Heart right ventricle (tissue), 16 donors: ENCODE measurements at regions not wholly inside any gene's neighbourhood (a gene's known extent, or its start where the extent isn't known, plus 50 kb on each side); places are given as distances from the start of the nearest gene placed in this dataset.
"Not testable (repeated sequence)": the region's sequence is repeated elsewhere in the genome, so short reads cannot be mapped to it uniquely, and the experiment has no call there.

Source experiments
- ATAC-seq, 8 donors: fragments of 200-7000 bp; cut with Tn5 transposase; one replicate each; pipeline ENCODE4 v1.9.1; 2020; ENCODE audit warnings: mild to moderate bottlenecking in 8 of 8, moderate library complexity in 8 of 8, moderate number of reproducible peaks in 1 of 8
- DNase-seq, 2 donors: peaks; one replicate each; pipeline ENCODE4 v3.0.0-alpha.2; 2020
- H3K27ac ChIP-seq, 10 donors: fragments of 200-600 bp; sonication (generic) in 2 of 10; one replicate each; pipeline versions ENCODE4 v1.5.0 to v1.8.0; 2020 to 2022; ENCODE audit warnings: mild to moderate bottlenecking in 3 of 10
- H3K27me3 ChIP-seq, 7 donors: fragments of 200-600 bp; one replicate each; pipeline ENCODE4 v1.8.0; 2021 to 2022; ENCODE audit warnings: mild to moderate bottlenecking in 2 of 7
- H3K36me3 ChIP-seq, 9 donors: fragments of 200-600 bp; sonication (generic) in 1 of 9; one replicate each; pipeline versions ENCODE4 v1.5.0 to v1.8.0; 2020 to 2022; ENCODE audit warnings: mild to moderate bottlenecking in 2 of 9
- H3K4me1 ChIP-seq, 9 donors: fragments of 200-600 bp; sonication (generic) in 1 of 9; one replicate each; pipeline versions ENCODE4 v1.5.0 to v1.8.0; 2020 to 2022; ENCODE audit warnings: mild to moderate bottlenecking in 4 of 9
- H3K4me3 ChIP-seq, 10 donors: fragments of 200-600 bp; sonication (generic) in 2 of 10; one replicate each; pipeline versions ENCODE4 v1.5.0 to v1.8.0; 2020 to 2022; ENCODE audit warnings: mild to moderate bottlenecking in 7 of 10, moderate library complexity in 2 of 10
- H3K9me3 ChIP-seq, 11 donors: fragments of 200-600 bp in 10 of 11; sonication (generic) in 2 of 11; one replicate each; pipeline versions ENCODE4 v1.5.0 to v1.8.0; 2013 to 2022; ENCODE audit warnings: mild to moderate bottlenecking in 2 of 11, control low read depth in 1 of 11, moderate library complexity in 1 of 11
- CTCF ChIP-seq, 9 donors: fragments of 200-600 bp; sonication (generic) in 2 of 9; IDR thresholded peaks; one replicate each; pipeline versions ENCODE4 v1.5.0 to v1.8.0; 2021 to 2022; ENCODE audit warnings: antibody characterized with exemption in 9 of 9, mild to moderate bottlenecking in 5 of 9, moderate library complexity in 1 of 9
- WGBS, 2 donors: extraction: QIAGEN DNeasy Blood & Tissue Kit; methylation state at CpG; one replicate each; pipeline ENCODE4 v1.1.7; 2013; ENCODE audit warnings: inconsistent platforms in 1 of 2; 5-methylcytosine and 5-hydroxymethylcytosine counted together
- intact Hi-C, 10 donors: fragments of 100-400 bp; cut with DNase I; formaldehyde crosslinking; loops; one replicate each; pipeline versions ENCODE4 v1.11.1 to v1.14.2; 2022
- donor health status: Arrhythmogenic right ventricular cardiomyopathy.
- donor health status: ischemic (EF 13 %, LVEDD 7.1; RV severe dilation, severe dysfunction).
- donor health status: healthy with polysubstance abuse.
- donor health status: DM: no; HTN: yes; CAD: no.
- donor health status: DM: no; HTN: no; CAD: no.
- donor health status: ischemic (EF 25% LVEDD 6.9; RV normal size, moderate dysfunction).
- donor health status: ischemic (EF 25% LVEDD 5.7; RV mildly dilated, moderate dysfunction).
- donor health status: healthy.
- donor health status: DM: yes; HTN: yes; CAD: no.
- donor health status: Ischemic cardiomyopathy.
- donor health status: ischemic (EF 35%, LVEDD 5.7; RV mildly dilated, moderate dysfunction).
- donor health status: nonischemic (EF 11% LVEDD 7.7; RV severe dilation, severe dysfunction).
- donor health status: DM: yes; HTN: yes; CAD: no.
- donor health status: PGD.
- donor health status: ischemic (EF 29% LVEDD 5.4; RV normal size, mild dysfunction).
- donor health status: nonischemic (EF 23%, LVEDD 6.1; RV moderate dilation, normal function).

- DNase-seq (no peak), ATAC-seq (no peak)
- no peak for TF ChIP-seq CTCF (IDR thresholded peaks at IDR 0.05)
- Histone ChIP-seq H3K36me3 (no peaks in the 10 kb centered on the region), H3K27me3 (no peaks in the 10 kb centered on the region), H3K4me1 (no peaks in the 10 kb centered on the region), H3K9me3 (peaks cover 0 to 7% (median 0%) of the 10 kb centered on the region in 11 donors), H3K27ac (no peak overlapping the region), H3K4me3 (no peak overlapping the region)
- intact Hi-C loops = no loop called here
- 34 to 44% methylated on average over 2 of the region's 2 CpGs for WGBS, 2 donors
These were observed 675.6 kb downstream of the BRINP1 start for GRCh38 chr9:118693645-118694044.

DNA sequence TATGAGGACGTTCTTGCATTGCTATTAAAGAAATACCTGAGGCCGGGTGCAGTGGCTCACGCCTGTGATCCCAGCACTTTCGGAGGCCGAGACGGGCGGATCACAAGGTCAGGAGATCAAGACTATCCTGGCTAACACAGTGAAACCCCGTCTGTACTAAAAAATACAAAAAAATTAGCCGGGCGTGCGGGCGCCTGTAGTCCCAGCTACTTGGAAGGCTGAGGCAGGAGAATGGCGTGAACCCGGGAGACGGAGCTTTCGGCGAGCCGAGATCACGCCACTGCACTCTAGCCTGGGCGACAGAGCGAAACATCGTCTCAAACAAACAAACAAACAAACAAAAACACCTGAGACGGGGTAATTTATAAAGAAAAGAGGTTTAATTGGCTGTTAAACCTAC lies 674.0 kb downstream of the BRINP1 start:
- DNase-seq, intact Hi-C loops: not testable (repeated sequence)
- 89 to 90% methylated on average over 23 of the region's 23 CpGs for WGBS, 2 donors

GRCh38 chr9:118701985-118702384 lies 667.2 kb downstream of the BRINP1 start:
- no peak for DNase-seq
- ATAC-seq = no peak
- H3K36me3 ChIP-seq = no peaks in the 10 kb centered on the region
- H3K4me1 ChIP-seq = no peaks in the 10 kb centered on the region
- H3K27ac ChIP-seq = no peak overlapping the region
- intact Hi-C loops = no loop called here
- H3K4me3 ChIP-seq = no peak overlapping the region
- TF ChIP-seq CTCF (IDR thresholded peaks at IDR 0.05) = no peak
- peaks cover 0 to 9% (median 0%) of the 10 kb centered on the region in 11 donors for H3K9me3 ChIP-seq
- no peaks in the 10 kb centered on the region for H3K27me3 ChIP-seq

More for the DNA sequence above, 674.0 kb downstream of the BRINP1 start:
- H3K4me1 ChIP-seq, H3K27me3 ChIP-seq, H3K9me3 ChIP-seq, H3K36me3 ChIP-seq, ATAC-seq, H3K27ac ChIP-seq, H3K4me3 ChIP-seq: not testable (repeated sequence)

DNA sequence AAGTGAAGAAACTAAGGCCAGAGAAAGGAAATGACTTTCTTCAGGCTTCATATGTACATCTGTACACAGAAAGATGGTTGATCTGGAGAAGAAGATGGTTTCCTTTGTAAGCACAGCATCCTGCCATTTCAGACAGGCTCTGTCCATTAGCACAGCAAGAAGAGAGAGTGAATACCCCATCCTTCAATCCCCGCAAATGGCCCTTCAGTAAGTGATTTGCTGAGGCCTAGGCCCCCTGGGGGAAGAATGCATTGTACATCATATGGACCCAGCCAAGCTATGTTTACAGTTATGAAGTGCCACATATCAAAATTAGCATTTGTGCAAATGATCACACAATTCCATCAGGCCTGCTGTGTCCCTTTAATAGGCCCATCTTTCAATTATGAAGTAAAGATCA lies 657.4 kb downstream of the BRINP1 start:
- Histone ChIP-seq H3K27me3 (no peaks in the 10 kb centered on the region), H3K4me3 (no peak overlapping the region), H3K27ac (no peak overlapping the region), H3K4me1 (no peaks in the 10 kb centered on the region), H3K36me3 (no peaks in the 10 kb centered on the region), H3K9me3 (no peaks in the 10 kb centered on the region)
- ATAC-seq (no peak), DNase-seq (no peak)
- no peak for TF ChIP-seq CTCF (IDR thresholded peaks at IDR 0.05)
- intact Hi-C loops = no loop called here
- WGBS, 2 donors = 84 to 86% methylated on average over 1 of the region's 1 CpG

- no peak for ATAC-seq
- no peaks in the 10 kb centered on the region for H3K36me3 ChIP-seq
- H3K4me3 ChIP-seq = no peak overlapping the region
- WGBS, 2 donors = 77 to 81% methylated on average over 3 of the region's 3 CpGs
- no peak for TF ChIP-seq CTCF (IDR thresholded peaks at IDR 0.05)
- intact Hi-C loops = no loop called here
- peaks cover 0 to 24% (median 2%) of the 10 kb centered on the region in 11 donors for H3K9me3 ChIP-seq
- H3K4me1 ChIP-seq = no peaks in the 10 kb centered on the region
- DNase-seq = no peak
- no peak overlapping the region for H3K27ac ChIP-seq
- no peaks in the 10 kb centered on the region for H3K27me3 ChIP-seq
These were observed 648.0 kb downstream of the BRINP1 start for GRCh38 chr9:118721276-118721675.
